NCI-H1048 (cell line): ENCODE measurements at regions not wholly inside any gene's neighbourhood (a gene's known extent, or its start where the extent isn't known, plus 50 kb on each side); places are given as distances from the start of the nearest gene placed in this dataset.
"Not testable (repeated sequence)": the region's sequence is repeated elsewhere in the genome, so short reads cannot be mapped to it uniquely, and the experiment has no call there.

ENCODE experiments used
- DNase-seq: peaks from one replicate; lab custom pipeline; 2025; lab: John Stamatoyannopoulos, UW

DNA sequence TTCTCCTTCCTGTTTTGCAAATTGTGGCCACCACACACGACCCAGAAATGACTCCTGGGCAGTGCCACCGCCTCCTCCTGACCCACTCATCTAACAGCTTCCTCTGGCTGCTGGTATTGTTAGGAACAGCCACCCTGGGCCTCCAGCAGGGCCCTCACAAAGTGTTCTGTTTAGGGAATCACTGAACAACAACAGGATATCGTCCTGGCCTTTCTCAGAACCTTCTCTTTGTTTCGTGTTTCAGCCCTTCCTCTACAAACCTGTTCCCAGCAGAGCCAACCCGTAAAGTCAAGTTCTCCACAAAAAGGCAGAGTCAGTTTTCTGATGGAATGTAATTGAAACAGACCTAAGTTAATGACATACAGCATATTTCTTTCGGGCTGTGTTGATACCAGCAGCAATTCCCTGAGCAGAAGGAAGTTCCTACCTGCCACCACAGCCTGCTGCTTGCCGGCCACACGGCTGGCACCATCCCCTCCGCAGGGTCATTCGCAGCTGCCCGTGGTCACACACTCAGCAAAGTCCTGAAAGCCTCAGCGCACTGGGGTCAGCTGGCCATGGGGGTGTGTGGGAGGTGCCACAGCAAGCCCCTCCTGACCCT, 91.7 kb upstream of the PITRM1 start:
- no peak for DNase-seq

DNA sequence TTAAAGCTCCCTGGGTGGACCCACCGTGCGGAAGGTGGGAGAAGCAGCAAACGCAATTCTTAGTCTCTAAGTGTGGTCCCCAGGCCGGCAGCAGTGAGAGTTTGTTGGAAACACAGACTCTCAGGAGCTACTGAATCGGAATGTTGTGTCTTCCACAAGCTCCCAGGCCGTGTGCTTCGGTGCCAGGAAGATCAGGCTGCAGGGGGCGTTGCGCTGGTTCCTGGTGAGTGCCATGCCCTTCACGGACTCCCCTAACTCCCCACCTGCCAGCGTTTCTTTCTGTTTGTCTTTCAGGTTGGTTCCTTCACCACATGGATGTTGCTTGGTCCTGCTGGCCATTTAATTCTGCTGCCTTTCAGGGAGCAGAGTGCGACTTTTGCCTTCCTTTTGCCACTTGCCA, 91.2 kb upstream of the PITRM1 start:
- DNase-seq: no peak

DNA sequence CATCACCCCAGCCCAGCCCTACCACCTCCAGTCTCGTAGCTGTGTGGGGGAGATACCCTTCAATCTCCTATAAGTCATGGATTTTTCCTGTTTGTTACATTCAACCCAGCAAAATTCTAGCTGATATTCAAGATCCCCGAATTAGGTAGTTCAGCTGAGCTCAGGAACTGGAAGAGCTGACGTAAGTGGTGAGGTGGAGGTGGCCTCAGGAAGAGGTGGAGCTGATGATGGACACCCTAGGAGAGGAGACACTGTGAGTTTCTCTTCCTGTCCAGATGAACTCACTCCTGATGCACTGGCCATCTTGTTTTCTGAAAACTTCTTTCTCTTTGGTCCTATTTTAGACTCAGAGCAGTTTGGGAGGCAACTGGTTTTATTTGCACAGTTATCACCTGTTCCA, 90.5 kb upstream of the PITRM1 start:
- no peak for DNase-seq

GRCh38 chr10:3261921-3262320, 89.3 kb upstream of the PITRM1 start:
- DNase-seq: no peak

DNA sequence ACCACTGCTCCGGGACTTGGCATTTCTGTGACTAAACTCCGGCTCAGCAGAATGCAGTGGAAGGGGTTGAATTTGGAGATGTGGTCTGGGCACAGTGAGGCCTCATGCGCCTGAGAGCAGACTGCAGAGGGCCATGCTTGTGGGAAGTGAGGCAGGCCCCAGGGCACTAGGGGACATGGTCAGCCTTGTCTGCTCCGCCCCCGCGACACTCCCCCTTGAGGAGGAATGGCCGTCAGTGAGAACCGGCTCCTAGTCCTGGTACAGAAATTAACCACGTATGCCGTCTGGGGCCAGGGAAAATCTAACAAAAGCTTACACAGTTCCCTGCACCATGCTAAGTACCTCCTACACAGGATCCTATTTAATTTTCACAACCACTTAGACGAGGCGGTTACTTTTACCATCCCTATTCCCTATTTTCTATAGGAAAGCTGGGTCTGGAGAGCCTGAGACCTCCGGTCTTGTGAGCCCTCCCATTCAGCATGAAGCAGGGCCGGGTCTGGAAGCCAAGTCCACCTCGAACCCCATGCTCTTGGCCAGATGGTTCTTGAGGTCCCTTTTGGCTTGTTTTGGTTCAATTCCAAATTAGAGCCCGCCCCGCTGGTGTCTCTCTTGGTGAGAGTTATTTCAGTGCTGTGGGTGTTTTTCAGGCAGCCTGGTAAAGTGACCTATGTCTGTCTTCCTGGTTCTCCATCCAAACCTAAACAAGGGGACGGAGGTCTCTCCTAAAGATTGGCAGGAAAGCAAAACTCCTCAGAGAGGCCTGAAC, 87.7 kb upstream of the PITRM1 start:
- no peak for DNase-seq

DNA sequence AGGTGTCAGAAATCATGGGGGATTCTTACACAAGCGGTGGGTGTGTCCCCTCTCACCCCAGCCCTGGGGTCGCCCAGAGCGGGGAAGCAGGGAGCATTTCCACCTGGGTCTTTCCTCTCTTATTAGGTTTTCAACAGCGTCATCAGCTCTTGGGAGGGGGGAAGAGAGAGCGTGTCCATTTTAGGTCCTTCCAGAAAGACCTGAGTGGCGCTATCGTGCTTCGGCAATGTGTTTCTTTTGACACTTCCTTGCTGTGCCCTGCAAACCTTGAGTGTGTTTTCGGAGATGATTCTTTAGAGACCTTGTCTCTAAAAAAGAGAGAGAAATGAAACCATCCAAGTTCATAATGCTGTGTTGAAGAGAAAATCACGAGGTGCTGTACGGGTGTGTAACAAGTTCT, 86.9 kb upstream of the PITRM1 start:
- DNase-seq: no peak

- no peak for DNase-seq
Observed at GRCh38 chr10:3258394-3258793, 85.8 kb upstream of the PITRM1 start.

DNA sequence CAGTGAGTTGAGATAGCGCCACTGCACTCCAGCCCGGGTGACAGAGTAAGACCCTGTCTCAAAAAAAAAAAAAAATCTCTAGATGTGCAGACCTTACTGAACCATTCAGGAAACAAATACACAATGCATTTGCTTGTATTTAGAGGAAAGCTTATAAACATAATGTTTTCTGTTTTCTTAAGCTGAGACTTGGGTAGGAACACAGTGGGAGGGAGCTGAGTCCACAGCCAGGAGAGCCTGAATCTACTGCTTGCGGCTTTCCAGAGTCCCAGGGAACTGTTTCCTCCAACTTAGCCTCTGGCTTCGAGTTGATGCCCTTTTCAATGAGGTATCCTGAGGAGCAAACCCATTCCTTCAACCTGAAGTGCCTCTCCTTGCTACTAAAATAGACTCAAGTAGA, 83.0 kb upstream of the PITRM1 start:
- no peak for DNase-seq

- DNase-seq: no peak
Observed at GRCh38 chr10:3255075-3255474, 82.5 kb upstream of the PITRM1 start.

DNA sequence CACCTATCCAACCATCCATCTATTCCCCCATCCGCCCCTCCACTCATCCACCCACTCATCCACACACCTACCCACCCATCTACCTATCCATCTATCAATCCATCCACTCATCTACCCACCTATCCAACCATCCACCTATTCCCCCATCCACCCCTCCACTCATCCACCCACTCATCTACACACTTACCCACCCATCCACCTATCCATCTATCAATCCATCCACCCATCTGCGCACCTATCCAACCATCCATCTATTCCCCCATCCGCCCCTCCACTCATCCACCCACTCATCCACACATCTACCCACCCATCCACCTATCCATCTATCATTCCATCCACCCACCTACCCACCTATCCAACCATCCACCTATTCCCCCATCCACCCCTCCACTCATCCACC, 81.4 kb upstream of the PITRM1 start:
- DNase-seq: not testable (repeated sequence)

DNA sequence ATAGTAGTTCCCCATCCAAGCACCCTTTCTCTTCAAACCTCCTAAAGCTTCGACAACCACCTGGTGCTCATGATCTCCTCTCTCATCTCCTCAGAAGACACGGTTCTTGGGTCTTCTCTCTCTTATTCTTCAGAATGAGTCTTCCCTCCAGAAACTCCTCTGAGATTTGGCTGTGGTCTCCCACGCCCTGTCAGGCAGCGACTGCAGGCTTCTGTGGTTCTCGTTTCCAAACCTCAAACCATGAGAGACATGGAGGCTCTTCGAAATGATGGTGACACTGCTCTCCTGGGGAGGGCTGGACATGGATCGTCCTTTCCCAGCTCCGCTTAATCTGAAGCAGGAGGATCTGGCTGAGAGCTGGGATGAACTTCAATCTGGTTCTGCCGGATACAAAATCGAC, 78.6 kb upstream of the PITRM1 start:
- DNase-seq: no peak

DNA sequence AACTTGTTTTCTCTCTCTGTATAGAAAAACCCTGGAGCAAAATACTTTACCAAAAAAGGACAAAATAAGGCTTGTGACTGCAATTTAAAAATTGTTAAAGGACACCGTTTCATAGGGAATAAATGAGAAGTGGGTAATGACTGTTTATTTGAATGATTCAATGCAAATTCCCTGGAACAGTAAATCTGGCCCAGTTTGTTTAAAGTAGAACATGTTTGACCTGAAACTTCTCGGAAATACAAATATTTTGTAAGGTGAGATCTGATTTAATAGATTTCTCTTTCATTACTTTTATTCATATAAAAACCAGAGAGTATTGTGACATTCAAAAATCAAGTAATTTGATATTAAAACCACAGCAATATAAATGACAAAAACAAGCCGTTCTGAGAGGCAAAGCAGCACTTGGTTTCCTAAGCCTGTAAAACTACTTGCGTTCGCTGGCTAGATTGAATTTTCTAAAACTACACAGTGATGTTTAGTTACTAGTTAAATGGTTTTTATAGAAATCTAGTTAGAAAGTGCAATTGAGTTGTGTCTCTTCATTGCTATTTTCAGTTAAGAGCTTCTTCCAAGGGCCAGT, 76.8 kb upstream of the PITRM1 start:
- peak; percentile 58 for DNase-seq

DNA sequence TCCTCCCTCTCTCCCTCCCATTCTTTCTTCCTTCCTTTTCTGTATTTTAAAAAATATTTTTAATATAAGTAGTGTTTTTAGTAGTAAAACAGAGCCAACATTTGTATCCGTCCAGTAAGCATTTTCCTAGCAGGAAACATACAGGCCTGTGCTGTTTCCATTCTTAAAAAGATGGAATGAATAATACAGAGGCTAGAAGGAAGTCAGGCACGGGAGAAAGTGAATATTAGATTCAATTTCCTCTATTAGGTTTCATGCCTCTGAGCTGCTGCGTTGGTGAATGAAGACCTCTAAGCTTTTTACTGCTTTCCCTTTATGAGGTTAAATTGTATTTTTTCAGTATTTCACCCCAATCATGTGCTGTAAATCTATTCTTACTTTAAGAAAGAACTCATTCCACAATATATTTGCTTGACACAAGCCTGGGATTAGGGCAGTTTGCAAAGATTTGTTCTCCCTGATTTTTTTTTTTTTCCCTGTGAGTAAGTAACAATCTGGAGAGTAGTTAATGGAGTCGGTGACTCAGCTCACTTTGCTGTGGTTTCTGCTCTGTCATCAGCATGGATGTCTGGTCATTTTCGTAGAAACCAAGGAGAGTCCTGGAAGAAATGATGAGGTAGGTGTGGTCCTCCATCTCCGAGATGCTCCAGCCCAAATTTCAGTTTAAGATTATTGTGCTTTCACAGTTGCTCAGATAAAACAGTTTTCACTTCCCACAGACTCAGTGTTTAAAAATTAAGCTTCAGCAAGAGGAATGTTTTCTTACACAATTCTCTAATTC, 76.1 kb upstream of the PITRM1 start:
- no peak for DNase-seq

- DNase-seq: no peak
Observed at GRCh38 chr10:3245395-3245794, 72.8 kb upstream of the PITRM1 start.

- DNase-seq: no peak
Observed at GRCh38 chr10:3241967-3242650, 69.5 kb upstream of the PITRM1 start.

- no peak for DNase-seq
Observed at GRCh38 chr10:3241274-3241921, 68.8 kb upstream of the PITRM1 start.

GRCh38 chr10:3239920-3240894, 67.6 kb upstream of the PITRM1 start:
- DNase-seq: no peak

- no peak for DNase-seq
Observed at GRCh38 chr10:3239066-3239919, 66.7 kb upstream of the PITRM1 start.

DNA sequence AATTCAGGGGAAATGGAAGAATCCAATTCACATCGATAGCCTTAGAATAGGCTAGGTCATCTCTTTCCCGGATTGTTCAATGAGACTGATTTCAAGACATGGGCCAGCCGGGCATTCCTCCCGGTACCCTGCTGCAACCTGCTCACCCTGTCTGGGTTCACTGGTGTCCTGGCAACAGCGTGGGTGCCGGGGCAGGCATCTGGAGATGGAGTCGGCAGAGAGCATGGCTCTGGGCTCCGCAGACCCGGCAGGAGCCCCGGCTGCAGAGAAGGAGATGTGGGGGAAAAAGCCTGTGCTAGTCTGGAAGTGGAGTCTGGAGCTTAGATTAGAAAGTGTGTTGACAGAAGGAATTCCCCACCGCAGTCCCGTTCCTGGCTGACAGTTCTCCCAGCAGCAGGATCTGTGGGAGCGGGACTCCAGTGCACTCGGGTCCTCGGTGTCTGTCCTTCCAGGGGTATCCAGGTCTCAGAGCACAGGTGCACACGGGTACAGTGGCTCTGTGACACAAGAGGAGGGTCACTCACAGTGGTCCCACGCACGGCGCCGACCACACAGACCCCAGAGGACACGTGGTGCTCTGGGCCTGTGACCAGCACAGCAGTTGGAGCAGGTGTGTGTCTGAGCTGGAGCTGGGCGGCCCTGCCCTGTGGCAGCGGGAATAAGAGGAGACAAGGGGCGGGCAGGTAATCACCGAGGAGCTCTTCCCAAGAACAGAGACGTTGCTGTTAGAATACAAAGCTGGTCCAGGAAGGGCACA, 65.7 kb upstream of the PITRM1 start:
- DNase-seq: no peak
